ENCODE measurements at regions not wholly inside any gene's neighbourhood (a gene's known extent, or its start where the extent isn't known, plus 50 kb on each side); places are given as distances from the start of the nearest gene placed in this dataset.

- no peak overlapping the region for H3K4me3 Mint-ChIP-seq (ENCODE audit: low read depth)
- no peak for TF ChIP-seq CTCF (IDR thresholded peaks at IDR 0.05; ENCODE audit: unreplicated experiment)
- peaks cover 4% of the 10 kb centered on the region for H3K36me3 Mint-ChIP-seq (ENCODE audit: insufficient read depth)
- H3K27ac Mint-ChIP-seq: no peak overlapping the region
- no peak for DNase-seq (ENCODE audit: low spot score, unreplicated experiment)
- peaks cover 14% of the 10 kb centered on the region for H3K27me3 Mint-ChIP-seq
- H3K4me1 Mint-ChIP-seq (ENCODE audit: low read depth): peaks cover under 1% of the 10 kb centered on the region
- peaks cover 20% of the 10 kb centered on the region for H3K9me3 Mint-ChIP-seq (ENCODE audit: low read depth)
These were observed 257.6 kb downstream of the TEX29 start for GRCh38 chr13:111577956-111578605.

- no peaks in the 10 kb centered on the region for H3K4me1 Mint-ChIP-seq (ENCODE audit: low read depth)
- no peak overlapping the region for H3K27ac Mint-ChIP-seq
- no peak for TF ChIP-seq CTCF (IDR thresholded peaks at IDR 0.05; ENCODE audit: unreplicated experiment)
- H3K4me3 Mint-ChIP-seq (ENCODE audit: low read depth): no peak overlapping the region
- peaks cover 24% of the 10 kb centered on the region for H3K27me3 Mint-ChIP-seq
- DNase-seq (ENCODE audit: low spot score, unreplicated experiment): no peak
- peaks cover 11% of the 10 kb centered on the region for H3K9me3 Mint-ChIP-seq (ENCODE audit: low read depth)
- no peaks in the 10 kb centered on the region for H3K36me3 Mint-ChIP-seq (ENCODE audit: insufficient read depth)
These were observed 263.7 kb downstream of the TEX29 start for GRCh38 chr13:111584101-111584672.

GRCh38 chr13:111584870-111585269 is 264.4 kb downstream of the TEX29 start:
- no peak for TF ChIP-seq CTCF (IDR thresholded peaks at IDR 0.05; ENCODE audit: unreplicated experiment)
- H3K4me1 Mint-ChIP-seq (ENCODE audit: low read depth): no peaks in the 10 kb centered on the region
- no peak for DNase-seq (ENCODE audit: low spot score, unreplicated experiment)
- H3K9me3 Mint-ChIP-seq (ENCODE audit: low read depth): peaks cover 5% of the 10 kb centered on the region
- H3K36me3 Mint-ChIP-seq (ENCODE audit: insufficient read depth): no peaks in the 10 kb centered on the region
- H3K4me3 Mint-ChIP-seq (ENCODE audit: low read depth): no peak overlapping the region
- H3K27ac Mint-ChIP-seq: no peak overlapping the region
- H3K27me3 Mint-ChIP-seq: peaks cover 25% of the 10 kb centered on the region

- peaks cover 35% of the 10 kb centered on the region for H3K27me3 Mint-ChIP-seq
- peaks cover 1% of the 10 kb centered on the region for H3K4me1 Mint-ChIP-seq (ENCODE audit: low read depth)
- TF ChIP-seq CTCF (IDR thresholded peaks at IDR 0.05; ENCODE audit: unreplicated experiment): no peak
- H3K4me3 Mint-ChIP-seq (ENCODE audit: low read depth): no peak overlapping the region
- no peaks in the 10 kb centered on the region for H3K36me3 Mint-ChIP-seq (ENCODE audit: insufficient read depth)
- no peak overlapping the region for H3K27ac Mint-ChIP-seq
- DNase-seq (ENCODE audit: low spot score, unreplicated experiment): no peak
- H3K9me3 Mint-ChIP-seq (ENCODE audit: low read depth): peaks cover 12% of the 10 kb centered on the region
These were observed 265.8 kb downstream of the TEX29 start for GRCh38 chr13:111586291-111586690.

- H3K9me3 Mint-ChIP-seq (ENCODE audit: low read depth): peaks cover 12% of the 10 kb centered on the region
- H3K36me3 Mint-ChIP-seq (ENCODE audit: insufficient read depth): no peaks in the 10 kb centered on the region
- H3K4me1 Mint-ChIP-seq (ENCODE audit: low read depth): peaks cover 1% of the 10 kb centered on the region
- H3K4me3 Mint-ChIP-seq (ENCODE audit: low read depth): no peak overlapping the region
- peaks cover 31% of the 10 kb centered on the region for H3K27me3 Mint-ChIP-seq
- H3K27ac Mint-ChIP-seq: no peak overlapping the region
- no peak for TF ChIP-seq CTCF (IDR thresholded peaks at IDR 0.05; ENCODE audit: unreplicated experiment)
- DNase-seq (ENCODE audit: low spot score, unreplicated experiment): no peak
These were observed 266.8 kb downstream of the TEX29 start for GRCh38 chr13:111587249-111587648.

Data from progenitor cell of endocrine pancreas (in vitro differentiated cells).